NB4 (cell line): ENCODE measurements at regions not wholly inside any gene's neighbourhood (a gene's known extent, or its start where the extent isn't known, plus 50 kb on each side); places are given as distances from the start of the nearest gene placed in this dataset.

ENCODE experiments used
- CTCF ChIP-seq: IDR thresholded peaks from one replicate; pipeline ENCODE4 v1.5.1; 2012; ENCODE audit warnings: low read depth, low read length
- POLR2A ChIP-seq: IDR thresholded peaks from 2 replicates; pipeline ENCODE4 v1.6.1; 2011; ENCODE audit warnings: mild to moderate bottlenecking; ENCODE audit not compliant: insufficient read length; ENCODE audit errors: extremely low read depth

- no peak for TF ChIP-seq CTCF
- no peak for TF ChIP-seq POLR2A
Measured at GRCh38 chr2:161546635-161547034, 77.6 kb upstream of the SLC4A10 start.
